SU-DHL-6 (cell line): ENCODE measurements at regions not wholly inside any gene's neighbourhood (a gene's known extent, or its start where the extent isn't known, plus 50 kb on each side); places are given as distances from the start of the nearest gene placed in this dataset.

ENCODE experiments used
- EZH2phosphoT487 ChIP-seq: fragments of 200-600 bp; sonication (generic), shearing (Covaris generic); conservative IDR thresholded peaks from 2 replicates; pipeline ENCODE4 v1.6.1; 2018; ENCODE audit warnings: mild to moderate bottlenecking, antibody characterized with exemption, low read length, moderate library complexity, mixed read lengths
- TF ChIP-seq, protein P1 (sequence below): fragments of 200-600 bp; sonication (generic); IDR thresholded peaks from one replicate; pipeline ENCODE4 v1.5.1; 2017; ENCODE audit warnings: antibody characterized with exemption, mild to moderate bottlenecking, low read length, moderate library complexity; ENCODE audit not compliant: insufficient read depth, poor library complexity, severe bottlenecking

DNA sequence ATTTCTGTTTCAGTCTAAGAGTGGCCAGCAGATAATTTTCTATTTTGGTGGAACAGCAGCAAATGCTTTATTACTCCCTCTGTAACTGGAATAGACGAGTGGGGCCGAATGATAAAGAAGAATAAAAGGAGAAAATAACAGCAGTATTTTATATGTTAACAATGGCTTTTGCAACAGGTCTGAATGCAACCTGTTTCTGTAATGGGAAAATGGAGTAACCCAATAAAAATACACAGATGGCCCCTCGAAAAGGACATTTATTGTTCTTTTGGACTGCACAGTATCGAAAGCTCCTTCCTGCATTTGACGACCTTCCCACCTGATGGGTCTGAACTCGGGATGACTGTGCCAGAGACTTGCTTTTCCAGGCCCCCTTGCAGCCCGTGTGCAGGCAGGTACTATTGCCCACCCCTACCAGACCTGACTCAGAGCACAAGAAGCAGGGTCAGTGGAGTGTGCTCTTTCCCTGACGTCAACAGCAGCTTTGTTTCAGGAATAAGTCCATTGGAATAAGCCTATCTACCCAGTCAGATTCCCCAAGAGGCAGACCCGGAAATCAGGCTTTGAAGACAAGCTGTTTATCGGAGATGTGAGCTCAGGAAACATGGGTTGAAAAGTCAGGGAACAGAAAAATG lies 306.5 kb upstream of the NEBL start:
- TF ChIP-seq, protein P1, sequence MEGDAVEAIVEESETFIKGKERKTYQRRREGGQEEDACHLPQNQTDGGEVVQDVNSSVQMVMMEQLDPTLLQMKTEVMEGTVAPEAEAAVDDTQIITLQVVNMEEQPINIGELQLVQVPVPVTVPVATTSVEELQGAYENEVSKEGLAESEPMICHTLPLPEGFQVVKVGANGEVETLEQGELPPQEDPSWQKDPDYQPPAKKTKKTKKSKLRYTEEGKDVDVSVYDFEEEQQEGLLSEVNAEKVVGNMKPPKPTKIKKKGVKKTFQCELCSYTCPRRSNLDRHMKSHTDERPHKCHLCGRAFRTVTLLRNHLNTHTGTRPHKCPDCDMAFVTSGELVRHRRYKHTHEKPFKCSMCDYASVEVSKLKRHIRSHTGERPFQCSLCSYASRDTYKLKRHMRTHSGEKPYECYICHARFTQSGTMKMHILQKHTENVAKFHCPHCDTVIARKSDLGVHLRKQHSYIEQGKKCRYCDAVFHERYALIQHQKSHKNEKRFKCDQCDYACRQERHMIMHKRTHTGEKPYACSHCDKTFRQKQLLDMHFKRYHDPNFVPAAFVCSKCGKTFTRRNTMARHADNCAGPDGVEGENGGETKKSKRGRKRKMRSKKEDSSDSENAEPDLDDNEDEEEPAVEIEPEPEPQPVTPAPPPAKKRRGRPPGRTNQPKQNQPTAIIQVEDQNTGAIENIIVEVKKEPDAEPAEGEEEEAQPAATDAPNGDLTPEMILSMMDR, result no peak
- TF ChIP-seq EZH2phosphoT487, result no peak
